ENCODE measurements at regions not wholly inside any gene's neighbourhood (a gene's known extent, or its start where the extent isn't known, plus 50 kb on each side); places are given as distances from the start of the nearest gene placed in this dataset.

DNA sequence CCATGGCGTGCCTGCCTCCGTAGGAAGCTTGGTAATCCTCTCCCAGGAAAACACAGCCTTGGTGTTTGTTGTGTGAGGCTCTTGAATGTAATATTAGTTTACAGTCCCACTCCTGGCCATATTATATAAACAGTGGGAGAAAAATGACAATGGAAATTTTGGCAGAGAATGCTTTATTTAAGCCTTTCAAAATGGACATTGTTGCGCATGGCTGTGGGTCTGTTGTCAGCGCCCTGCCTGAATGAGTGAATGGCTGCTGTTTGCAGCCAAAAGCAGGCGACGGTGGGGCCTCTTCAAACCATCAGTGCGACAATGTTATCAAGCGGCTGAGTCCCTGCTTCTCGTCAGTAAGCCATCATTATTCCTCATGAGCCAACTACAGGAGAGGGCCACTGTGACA, 201.8 kb upstream of the RMST start (continued):
- no peak for TF ChIP-seq ZSCAN30 (CRISPR knock-in tag; IDR thresholded peaks at IDR 0.05)
- TF ChIP-seq, protein P1, sequence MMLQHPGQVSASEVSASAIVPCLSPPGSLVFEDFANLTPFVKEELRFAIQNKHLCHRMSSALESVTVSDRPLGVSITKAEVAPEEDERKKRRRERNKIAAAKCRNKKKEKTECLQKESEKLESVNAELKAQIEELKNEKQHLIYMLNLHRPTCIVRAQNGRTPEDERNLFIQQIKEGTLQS (CRISPR knock-in tag; IDR thresholded peaks at IDR 0.05), result no peak
- no peak for TF ChIP-seq ZNF160 (CRISPR knock-in tag; IDR thresholded peaks at IDR 0.05)
- TF ChIP-seq, protein P2, sequence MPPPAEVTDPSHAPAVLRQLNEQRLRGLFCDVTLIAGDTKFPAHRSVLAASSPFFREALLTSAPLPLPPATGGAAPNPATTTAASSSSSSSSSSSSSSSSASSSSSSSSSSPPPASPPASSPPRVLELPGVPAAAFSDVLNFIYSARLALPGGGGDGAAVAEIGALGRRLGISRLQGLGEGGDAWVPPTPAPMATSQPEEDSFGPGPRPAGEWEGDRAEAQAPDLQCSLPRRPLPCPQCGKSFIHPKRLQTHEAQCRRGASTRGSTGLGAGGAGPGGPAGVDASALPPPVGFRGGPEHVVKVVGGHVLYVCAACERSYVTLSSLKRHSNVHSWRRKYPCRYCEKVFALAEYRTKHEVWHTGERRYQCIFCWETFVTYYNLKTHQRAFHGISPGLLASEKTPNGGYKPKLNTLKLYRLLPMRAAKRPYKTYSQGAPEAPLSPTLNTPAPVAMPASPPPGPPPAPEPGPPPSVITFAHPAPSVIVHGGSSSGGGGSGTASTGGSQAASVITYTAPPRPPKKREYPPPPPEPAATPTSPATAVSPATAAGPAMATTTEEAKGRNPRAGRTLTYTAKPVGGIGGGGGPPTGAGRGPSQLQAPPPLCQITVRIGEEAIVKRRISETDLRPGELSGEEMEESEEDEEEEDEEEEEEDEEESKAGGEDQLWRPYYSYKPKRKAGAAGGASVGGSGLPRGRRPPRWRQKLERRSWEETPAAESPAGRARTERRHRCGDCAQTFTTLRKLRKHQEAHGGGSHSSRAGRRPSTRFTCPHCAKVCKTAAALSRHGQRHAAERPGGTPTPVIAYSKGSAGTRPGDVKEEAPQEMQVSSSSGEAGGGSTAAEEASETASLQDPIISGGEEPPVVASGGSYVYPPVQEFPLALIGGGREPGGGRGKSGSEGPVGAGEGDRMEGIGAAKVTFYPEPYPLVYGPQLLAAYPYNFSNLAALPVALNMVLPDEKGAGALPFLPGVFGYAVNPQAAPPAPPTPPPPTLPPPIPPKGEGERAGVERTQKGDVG (CRISPR knock-in tag; IDR thresholded peaks at IDR 0.05; ENCODE audit: borderline replicate concordance), result no peak
- no peak for TF ChIP-seq ZMYM4 (CRISPR knock-in tag; IDR thresholded peaks at IDR 0.05)

DNA sequence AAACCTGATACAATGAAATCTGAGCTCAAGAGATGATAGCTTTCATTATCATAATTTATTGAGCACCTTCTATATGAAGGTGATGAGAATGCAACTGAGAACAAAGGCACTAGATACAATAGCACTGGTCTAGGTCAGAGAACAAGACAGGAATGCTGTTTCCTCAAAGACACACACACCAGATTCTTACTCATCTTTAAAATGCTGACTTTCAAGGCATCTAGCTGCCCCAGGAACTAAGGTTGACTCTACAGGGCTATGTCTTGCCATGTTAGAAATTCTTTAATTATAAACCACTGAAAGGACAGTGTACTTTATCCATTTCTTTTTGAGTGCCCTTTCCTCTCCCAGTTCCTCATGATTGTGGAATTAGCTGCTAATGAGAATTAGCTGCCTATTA, 195.4 kb upstream of the RMST start:
- POLR2A ChIA-PET, result no interaction called here
- in situ Hi-C loops (cut with HindIII; ENCODE audit: extremely low pct_ligation_motif_present, low pct_unique_long_range_greater_than_20kb), result no loop called here
- H3K4me1 ChIP-seq (ENCODE audit: insufficient read depth, low read length), result no peaks in the 10 kb centered on the region
- DNase-seq (ENCODE audit: low spot score), result no peak
- no peak overlapping the region for H3K9ac ChIP-seq (ENCODE audit: insufficient read depth, low read depth, low read length)
- intact Hi-C loops (cut with micrococcal nuclease; ENCODE audit: unreplicated experiment), result no loop called here
- no peaks in the 10 kb centered on the region for H3K9me3 ChIP-seq (ENCODE audit: low read length)
- TF ChIP-seq ARID2 (CRISPR knock-in tag; IDR thresholded peaks at IDR 0.05; ENCODE audit: borderline replicate concordance), result no peak
- TF ChIP-seq TBX3 (IDR thresholded peaks at IDR 0.05; ENCODE audit: borderline replicate concordance), result no peak
- no peak for TF ChIP-seq ZNF562 (CRISPR knock-in tag; IDR thresholded peaks at IDR 0.05; ENCODE audit: borderline replicate concordance)
- TF ChIP-seq ZSCAN21 (CRISPR knock-in tag; IDR thresholded peaks at IDR 0.05; ENCODE audit: borderline replicate concordance), result no peak
- TF ChIP-seq ADNP (CRISPR knock-in tag; IDR thresholded peaks at IDR 0.05), result no peak
- TF ChIP-seq, protein P3, sequence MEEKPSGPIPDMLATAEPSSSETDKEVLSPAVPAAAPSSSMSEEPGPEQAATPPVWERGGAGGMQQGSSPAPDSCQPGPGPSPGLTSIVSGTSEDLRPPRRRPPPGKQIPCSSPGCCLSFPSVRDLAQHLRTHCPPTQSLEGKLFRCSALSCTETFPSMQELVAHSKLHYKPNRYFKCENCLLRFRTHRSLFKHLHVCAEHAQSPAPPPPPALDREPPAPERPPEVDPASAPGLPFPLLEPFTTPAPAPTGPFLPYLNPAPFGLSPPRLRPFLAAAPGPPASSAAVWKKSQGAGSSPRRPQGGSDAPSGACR (CRISPR knock-in tag; IDR thresholded peaks at IDR 0.05), result no peak
- no peak for TF ChIP-seq ZNF614 (CRISPR knock-in tag; IDR thresholded peaks at IDR 0.05; ENCODE audit: borderline replicate concordance)
- TF ChIP-seq, protein P4, sequence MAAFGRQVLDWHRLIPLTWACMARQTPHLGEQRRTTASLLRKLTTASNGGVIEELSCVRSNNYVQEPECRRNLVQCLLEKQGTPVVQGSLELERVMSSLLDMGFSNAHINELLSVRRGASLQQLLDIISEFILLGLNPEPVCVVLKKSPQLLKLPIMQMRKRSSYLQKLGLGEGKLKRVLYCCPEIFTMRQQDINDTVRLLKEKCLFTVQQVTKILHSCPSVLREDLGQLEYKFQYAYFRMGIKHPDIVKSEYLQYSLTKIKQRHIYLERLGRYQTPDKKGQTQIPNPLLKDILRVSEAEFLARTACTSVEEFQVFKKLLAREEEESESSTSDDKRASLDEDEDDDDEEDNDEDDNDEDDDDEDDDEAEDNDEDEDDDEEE (CRISPR knock-in tag; IDR thresholded peaks at IDR 0.05), result no peak
- TF ChIP-seq MAF1 (CRISPR knock-in tag; IDR thresholded peaks at IDR 0.05; ENCODE audit: borderline replicate concordance), result no peak
- TF ChIP-seq, protein P5, sequence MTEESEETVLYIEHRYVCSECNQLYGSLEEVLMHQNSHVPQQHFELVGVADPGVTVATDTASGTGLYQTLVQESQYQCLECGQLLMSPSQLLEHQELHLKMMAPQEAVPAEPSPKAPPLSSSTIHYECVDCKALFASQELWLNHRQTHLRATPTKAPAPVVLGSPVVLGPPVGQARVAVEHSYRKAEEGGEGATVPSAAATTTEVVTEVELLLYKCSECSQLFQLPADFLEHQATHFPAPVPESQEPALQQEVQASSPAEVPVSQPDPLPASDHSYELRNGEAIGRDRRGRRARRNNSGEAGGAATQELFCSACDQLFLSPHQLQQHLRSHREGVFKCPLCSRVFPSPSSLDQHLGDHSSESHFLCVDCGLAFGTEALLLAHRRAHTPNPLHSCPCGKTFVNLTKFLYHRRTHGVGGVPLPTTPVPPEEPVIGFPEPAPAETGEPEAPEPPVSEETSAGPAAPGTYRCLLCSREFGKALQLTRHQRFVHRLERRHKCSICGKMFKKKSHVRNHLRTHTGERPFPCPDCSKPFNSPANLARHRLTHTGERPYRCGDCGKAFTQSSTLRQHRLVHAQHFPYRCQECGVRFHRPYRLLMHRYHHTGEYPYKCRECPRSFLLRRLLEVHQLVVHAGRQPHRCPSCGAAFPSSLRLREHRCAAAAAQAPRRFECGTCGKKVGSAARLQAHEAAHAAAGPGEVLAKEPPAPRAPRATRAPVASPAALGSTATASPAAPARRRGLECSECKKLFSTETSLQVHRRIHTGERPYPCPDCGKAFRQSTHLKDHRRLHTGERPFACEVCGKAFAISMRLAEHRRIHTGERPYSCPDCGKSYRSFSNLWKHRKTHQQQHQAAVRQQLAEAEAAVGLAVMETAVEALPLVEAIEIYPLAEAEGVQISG (CRISPR knock-in tag; IDR thresholded peaks at IDR 0.05), result no peak
- H3K36me3 ChIP-seq (replicated peaks in 1 of 2; ENCODE audit: control insufficient read depth in 1 of 2, insufficient read depth in 2 of 2, low read length in 2 of 2), result no peaks in the 10 kb centered on the region
- no peaks in the 10 kb centered on the region for H3K79me2 ChIP-seq (ENCODE audit: insufficient read depth, low read length)
- H4K20me1 ChIP-seq (ENCODE audit: insufficient read depth, low read length), result no peaks in the 10 kb centered on the region
- BruUV-seq (replicated peaks), result no TSS peak
- no peak overlapping the region for H3K4me2 ChIP-seq (ENCODE audit: low read depth, low read length)
- H3K27ac ChIP-seq (ENCODE audit: extremely low read length, insufficient read depth, low read length), result no peak overlapping the region
- CTCF ChIA-PET (ENCODE audit: low intra/inter-chr PET ratio, low total read pairs), result no interaction called here
- ATAC-seq, result no peak
- H3K4me3 ChIP-seq (replicated peaks in 1 of 3; ENCODE audit: insufficient read depth in 1 of 3, low read depth in 2 of 3, low read length in 3 of 3), result no peak overlapping the region
- FAIRE-seq, result no peak
- H3K27me3 ChIP-seq (ENCODE audit: control insufficient read depth in 1 of 2, insufficient read depth in 2 of 2, low read length in 2 of 2), result no peaks in the 10 kb centered on the region; a peak in 1 of 5 replicates
- H2AFZ ChIP-seq (ENCODE audit: low read length), result no peak overlapping the region
